SK-N-MC (cell line): ENCODE measurements at regions not wholly inside any gene's neighbourhood (a gene's known extent, or its start where the extent isn't known, plus 50 kb on each side); places are given as distances from the start of the nearest gene placed in this dataset.

Source experiments
- EZH2 ChIP-seq: fragments of 200-600 bp; sonication (generic); IDR thresholded peaks from one replicate; pipeline ENCODE4 v1.6.1; 2017; ENCODE audit warnings: antibody characterized with exemption
- FOXP2 ChIP-seq: optimal IDR thresholded peaks from 2 replicates; pipeline ENCODE3; 2011; ENCODE audit warnings: mild to moderate bottlenecking, moderate library complexity; ENCODE audit not compliant: insufficient read depth; ENCODE audit errors: extremely low read length, control extremely low read depth
- POLR2AphosphoS5 ChIP-seq: IDR thresholded peaks from 2 replicates; pipeline ENCODE4 v1.6.1; 2012; ENCODE audit warnings: mild to moderate bottlenecking, low read depth, low read length, borderline replicate concordance

DNA sequence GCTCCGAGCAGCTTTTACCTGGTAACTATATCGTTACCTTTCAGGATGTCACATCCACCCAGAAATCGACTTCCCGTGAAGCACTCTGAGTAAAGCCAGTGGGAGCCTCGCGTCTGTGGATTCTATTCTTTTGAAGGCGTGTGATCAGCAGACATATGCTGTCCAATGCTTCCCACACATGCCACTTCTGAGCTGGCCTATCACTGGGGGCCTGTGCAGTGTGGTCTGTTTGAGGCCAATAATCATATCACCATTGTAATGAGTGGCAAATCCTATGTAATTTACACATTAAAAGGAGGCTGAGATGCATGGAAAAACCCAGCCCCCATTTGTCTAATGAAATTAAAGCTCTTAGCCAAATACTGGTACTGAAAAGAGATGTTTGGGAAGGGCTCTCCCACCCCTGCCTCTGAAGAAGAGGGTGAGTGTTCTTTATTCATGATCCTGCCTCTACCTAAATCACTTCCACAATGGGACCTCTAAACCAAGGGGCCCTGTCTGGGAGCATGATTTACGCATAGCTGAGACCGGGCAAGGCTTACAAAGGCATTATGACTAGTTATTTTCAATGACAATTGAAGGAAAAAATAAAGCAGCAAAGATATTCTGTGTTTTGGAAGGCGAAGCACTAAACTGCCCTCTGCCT lies 686.8 kb downstream of the ZEB2 start:
- TF ChIP-seq POLR2AphosphoS5 (no peak), EZH2 (no peak), FOXP2 (no peak)
